ENCODE measurements at regions not wholly inside any gene's neighbourhood (a gene's known extent, or its start where the extent isn't known, plus 50 kb on each side); places are given as distances from the start of the nearest gene placed in this dataset.
"Not testable (repeated sequence)": the region's sequence is repeated elsewhere in the genome, so short reads cannot be mapped to it uniquely, and the experiment has no call there.

DNA sequence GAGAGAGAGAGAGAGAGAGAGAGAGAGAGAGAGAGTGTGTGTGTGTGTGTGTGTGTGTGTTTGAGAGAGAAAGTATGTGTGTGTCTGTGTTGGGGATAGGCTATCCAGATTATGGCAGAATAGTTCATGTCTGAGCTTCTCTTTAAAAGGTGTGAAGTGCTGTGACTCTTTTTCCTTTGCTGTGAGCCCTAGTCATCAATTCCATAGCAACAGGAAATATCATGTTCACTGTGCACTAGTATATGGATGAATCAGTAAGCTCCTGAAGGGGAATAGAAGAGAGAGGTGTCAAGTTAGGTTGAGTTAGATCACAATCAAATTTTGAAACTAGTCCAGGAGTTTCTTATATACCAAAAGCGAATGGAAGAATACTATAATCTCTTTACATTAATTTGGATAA is 318.7 kb downstream of the RFPL4B start:
- DNase-seq (ENCODE audit: low read depth in 1 of 2, low spot score in 1 of 2) = peak in 1 of 2 donors; percentile 13
- H3K4me1 ChIP-seq (ENCODE audit: low read depth) = no peaks in the 10 kb centered on the region
- H3K27ac ChIP-seq = no peak overlapping the region
- H3K36me3 ChIP-seq = no peaks in the 10 kb centered on the region
- H3K9me3 ChIP-seq (ENCODE audit: low read depth) = no peaks in the 10 kb centered on the region
- H3K27me3 ChIP-seq = no peaks in the 10 kb centered on the region
- TF ChIP-seq, protein P1, sequence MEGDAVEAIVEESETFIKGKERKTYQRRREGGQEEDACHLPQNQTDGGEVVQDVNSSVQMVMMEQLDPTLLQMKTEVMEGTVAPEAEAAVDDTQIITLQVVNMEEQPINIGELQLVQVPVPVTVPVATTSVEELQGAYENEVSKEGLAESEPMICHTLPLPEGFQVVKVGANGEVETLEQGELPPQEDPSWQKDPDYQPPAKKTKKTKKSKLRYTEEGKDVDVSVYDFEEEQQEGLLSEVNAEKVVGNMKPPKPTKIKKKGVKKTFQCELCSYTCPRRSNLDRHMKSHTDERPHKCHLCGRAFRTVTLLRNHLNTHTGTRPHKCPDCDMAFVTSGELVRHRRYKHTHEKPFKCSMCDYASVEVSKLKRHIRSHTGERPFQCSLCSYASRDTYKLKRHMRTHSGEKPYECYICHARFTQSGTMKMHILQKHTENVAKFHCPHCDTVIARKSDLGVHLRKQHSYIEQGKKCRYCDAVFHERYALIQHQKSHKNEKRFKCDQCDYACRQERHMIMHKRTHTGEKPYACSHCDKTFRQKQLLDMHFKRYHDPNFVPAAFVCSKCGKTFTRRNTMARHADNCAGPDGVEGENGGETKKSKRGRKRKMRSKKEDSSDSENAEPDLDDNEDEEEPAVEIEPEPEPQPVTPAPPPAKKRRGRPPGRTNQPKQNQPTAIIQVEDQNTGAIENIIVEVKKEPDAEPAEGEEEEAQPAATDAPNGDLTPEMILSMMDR (IDR thresholded peaks at IDR 0.05; ENCODE audit: low read depth, low read length) = no peak
- H3K4me3 ChIP-seq = no peak overlapping the region

DNA sequence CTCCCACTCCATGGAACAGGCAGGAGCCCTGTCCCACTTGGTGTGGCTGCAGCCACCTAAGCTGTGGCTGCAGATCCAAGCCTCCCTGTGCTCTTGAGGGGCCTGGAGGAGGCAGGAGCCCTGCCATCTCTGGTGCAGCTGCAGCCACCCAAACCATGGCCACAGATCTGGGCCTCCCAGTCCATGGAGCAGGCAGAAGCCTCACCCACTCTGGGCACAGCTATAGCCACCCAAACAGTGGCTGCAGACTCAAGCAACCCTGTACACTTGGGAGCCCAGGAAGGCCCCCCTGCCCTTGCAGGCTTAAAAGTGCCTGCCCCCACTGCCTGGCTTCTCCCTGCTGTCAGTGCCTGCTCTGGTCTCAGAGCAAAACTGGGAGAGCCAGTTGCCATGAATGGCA is 320.3 kb downstream of the RFPL4B start:
- no peak for DNase-seq (ENCODE audit: low read depth in 1 of 2, low spot score in 1 of 2)
- H3K4me1 ChIP-seq (ENCODE audit: low read depth) = no peaks in the 10 kb centered on the region
- H3K27ac ChIP-seq = no peak overlapping the region
- H3K36me3 ChIP-seq = no peaks in the 10 kb centered on the region
- TF ChIP-seq, protein P1 (IDR thresholded peaks at IDR 0.05; ENCODE audit: low read depth, low read length) = no peak
- H3K9me3 ChIP-seq (ENCODE audit: low read depth) = no peaks in the 10 kb centered on the region
- H3K4me3 ChIP-seq = no peak overlapping the region
- H3K27me3 ChIP-seq = no peaks in the 10 kb centered on the region

- Histone ChIP-seq H3K27ac (no peak overlapping the region), H3K9me3 (ENCODE audit: low read depth) (no peaks in the 10 kb centered on the region), H3K27me3 (no peaks in the 10 kb centered on the region), H3K4me3 (no peak overlapping the region), H3K36me3 (no peaks in the 10 kb centered on the region), H3K4me1 (ENCODE audit: low read depth) (no peaks in the 10 kb centered on the region)
- no peak for DNase-seq (ENCODE audit: low read depth in 1 of 2, low spot score in 1 of 2)
- TF ChIP-seq, protein P1 (IDR thresholded peaks at IDR 0.05; ENCODE audit: low read depth, low read length) = no peak
These were observed 333.0 kb downstream of the RFPL4B start for GRCh38 chr6:112680091-112680490.

DNA sequence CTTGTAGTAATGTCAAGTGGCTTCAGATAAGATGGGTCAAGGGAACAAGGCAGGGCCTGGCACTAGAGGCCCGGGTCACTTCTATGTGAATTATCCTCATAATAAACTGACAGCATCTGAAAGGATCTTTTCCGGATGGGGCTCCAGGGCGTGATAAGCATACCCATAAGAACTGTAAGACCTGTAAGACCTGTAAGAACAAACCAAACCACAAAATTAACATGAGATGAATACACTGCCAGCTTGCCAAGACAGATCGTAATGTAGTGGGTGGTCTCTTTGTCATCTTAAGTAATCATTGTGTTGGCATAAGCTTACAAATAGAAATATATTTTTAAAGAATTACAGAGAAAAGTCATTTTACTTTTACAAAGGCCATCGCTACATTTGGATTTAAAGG is 334.9 kb downstream of the RFPL4B start:
- Histone ChIP-seq H3K4me3 (no peak overlapping the region), H3K27me3 (no peaks in the 10 kb centered on the region), H3K9me3 (ENCODE audit: low read depth) (no peaks in the 10 kb centered on the region), H3K36me3 (no peaks in the 10 kb centered on the region), H3K27ac (no peak overlapping the region), H3K4me1 (ENCODE audit: low read depth) (no peaks in the 10 kb centered on the region)
- no peak for DNase-seq (ENCODE audit: low read depth in 1 of 2, low spot score in 1 of 2)
- TF ChIP-seq, protein P1 (IDR thresholded peaks at IDR 0.05; ENCODE audit: low read depth, low read length) = no peak

- Histone ChIP-seq H3K36me3 (no peaks in the 10 kb centered on the region), H3K27ac (no peak overlapping the region), H3K9me3 (ENCODE audit: low read depth) (no peaks in the 10 kb centered on the region), H3K4me1 (ENCODE audit: low read depth) (no peaks in the 10 kb centered on the region), H3K4me3 (no peak overlapping the region), H3K27me3 (no peaks in the 10 kb centered on the region)
- TF ChIP-seq, protein P1 (IDR thresholded peaks at IDR 0.05; ENCODE audit: low read depth, low read length) = no peak
- DNase-seq (ENCODE audit: low read depth in 1 of 2, low spot score in 1 of 2) = no peak
These were observed 336.0 kb downstream of the RFPL4B start for GRCh38 chr6:112683106-112683505.

- no peaks in the 10 kb centered on the region for H3K9me3 ChIP-seq (ENCODE audit: low read depth)
- no peaks in the 10 kb centered on the region for H3K27me3 ChIP-seq
- no peak overlapping the region for H3K27ac ChIP-seq
- TF ChIP-seq, protein P1 (IDR thresholded peaks at IDR 0.05; ENCODE audit: low read depth, low read length) = no peak
- H3K36me3 ChIP-seq = no peaks in the 10 kb centered on the region
- H3K4me1 ChIP-seq (ENCODE audit: low read depth) = no peaks in the 10 kb centered on the region
- peak in 1 of 2 donors; percentile 95 for DNase-seq (ENCODE audit: low read depth in 1 of 2, low spot score in 1 of 2)
- H3K4me3 ChIP-seq = no peak overlapping the region
These were observed 336.8 kb downstream of the RFPL4B start for GRCh38 chr6:112683926-112684325.

DNA sequence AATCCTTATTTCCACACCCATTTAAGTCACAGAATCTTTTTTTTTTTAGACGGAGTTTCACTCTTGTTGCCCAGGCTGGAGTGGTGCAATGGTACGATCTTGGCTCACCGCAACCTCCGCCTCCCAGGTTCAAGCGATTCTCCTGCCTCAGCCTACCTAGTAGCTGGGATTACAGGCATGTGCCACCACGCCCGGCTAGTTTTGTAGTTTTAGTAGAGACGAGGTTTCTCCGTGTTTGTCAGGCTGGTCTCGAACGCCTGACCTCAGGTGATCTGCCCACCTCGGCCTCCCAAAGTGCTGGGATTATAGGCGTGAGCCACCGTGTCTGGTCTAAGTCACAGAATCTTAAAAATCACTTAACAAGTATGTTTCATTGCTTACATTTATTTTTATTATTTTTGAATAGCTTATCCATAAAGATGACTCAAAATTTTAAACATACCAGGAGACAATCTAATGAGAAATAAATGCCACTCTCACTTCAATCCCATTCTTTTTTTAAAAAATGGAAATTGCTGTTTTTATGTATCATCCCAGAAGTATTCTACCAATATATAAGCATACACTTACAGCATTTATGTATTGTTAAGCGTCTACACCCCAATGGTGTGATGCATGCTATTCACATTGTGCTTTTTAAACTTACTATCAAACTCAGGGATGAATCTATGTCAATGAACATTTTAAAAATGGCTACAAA is 338.5 kb downstream of the RFPL4B start:
- not testable (repeated sequence) for H3K27ac ChIP-seq; DNase-seq (ENCODE audit: low read depth in 1 of 2, low spot score in 1 of 2); H3K36me3 ChIP-seq; H3K27me3 ChIP-seq; H3K4me3 ChIP-seq; H3K9me3 ChIP-seq (ENCODE audit: low read depth); H3K4me1 ChIP-seq (ENCODE audit: low read depth)

DNA sequence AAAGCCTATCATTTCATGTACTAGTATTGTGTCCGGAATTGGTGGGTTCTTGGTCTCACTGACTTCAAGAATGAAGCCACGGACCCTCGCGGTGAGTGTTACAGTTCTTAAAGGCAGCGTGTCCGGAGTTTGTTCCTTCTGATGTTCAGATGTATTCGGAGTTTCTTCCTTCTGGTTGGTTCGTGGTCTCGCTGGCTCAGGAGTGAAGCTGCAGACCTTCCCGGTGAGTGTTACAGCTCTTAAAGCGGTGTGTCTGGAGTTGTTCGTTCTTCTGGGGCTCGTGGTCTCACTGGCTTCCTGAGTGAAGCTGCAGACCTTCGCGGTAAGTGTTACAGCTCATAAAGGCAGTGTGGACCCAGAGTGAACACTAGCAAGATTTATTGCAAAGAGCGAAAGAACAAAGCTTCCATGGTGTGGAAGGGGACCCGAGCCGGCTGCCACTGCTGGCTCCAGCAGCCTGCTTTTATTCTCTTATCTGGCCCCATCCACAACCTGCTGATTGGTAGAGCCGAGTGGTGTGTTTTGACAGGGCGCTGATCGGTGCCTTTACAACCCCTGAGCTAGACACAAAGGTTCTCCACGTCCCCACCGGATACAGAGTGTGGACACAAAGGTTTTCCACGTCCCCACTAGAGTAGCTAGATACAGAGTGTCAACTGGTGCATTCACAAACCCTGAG is 341.5 kb downstream of the RFPL4B start:
- not testable (repeated sequence) for H3K27ac ChIP-seq; H3K9me3 ChIP-seq (ENCODE audit: low read depth); H3K4me1 ChIP-seq (ENCODE audit: low read depth); H3K27me3 ChIP-seq; DNase-seq (ENCODE audit: low read depth in 1 of 2, low spot score in 1 of 2); H3K36me3 ChIP-seq; H3K4me3 ChIP-seq
